ENCODE measurements at regions not wholly inside any gene's neighbourhood (a gene's known extent, or its start where the extent isn't known, plus 50 kb on each side); places are given as distances from the start of the nearest gene placed in this dataset.

DNA sequence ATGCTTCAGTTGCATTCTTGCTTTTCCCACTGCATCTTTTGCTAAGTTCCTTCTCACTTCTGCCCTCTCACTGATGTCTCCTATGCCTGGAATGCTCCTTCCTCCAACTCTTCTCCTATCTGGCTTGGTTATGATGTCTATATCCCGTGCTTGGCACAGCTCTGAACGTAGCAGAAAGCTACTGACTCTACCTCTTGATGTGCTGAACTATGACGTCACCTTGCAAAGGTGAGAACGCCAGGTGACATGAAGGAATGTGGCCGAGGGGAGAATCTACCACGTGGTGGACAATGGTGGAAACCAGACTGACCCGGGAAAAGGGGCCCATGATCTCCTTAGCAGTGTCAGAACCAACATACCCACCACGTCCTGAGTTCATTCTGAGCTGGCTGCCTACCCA is 209.7 kb downstream of the SH3BP4 start:
- DNase-seq: no peak
- 75 to 85% methylated on average over 8 of the region's 8 CpGs for WGBS, 2 donors

GRCh38 chr2:235162082-235162836 is 210.4 kb downstream of the SH3BP4 start:
- H3K9me3 ChIP-seq: no peaks in the 10 kb centered on the region
- H3K27me3 ChIP-seq: no peaks in the 10 kb centered on the region
- no peak overlapping the region for H3K27ac ChIP-seq
- intact Hi-C loops (cut with DNase I; ENCODE audit: low total_unique reads): no loop called here
- 70 to 77% methylated on average over 9 of the region's 9 CpGs for WGBS, 2 donors
- H3K36me3 ChIP-seq (ENCODE audit: low read depth, missing control alignments): no peaks in the 10 kb centered on the region
- TF ChIP-seq POLR2A (IDR thresholded peaks at IDR 0.05): no peak
- TF ChIP-seq, protein P1, sequence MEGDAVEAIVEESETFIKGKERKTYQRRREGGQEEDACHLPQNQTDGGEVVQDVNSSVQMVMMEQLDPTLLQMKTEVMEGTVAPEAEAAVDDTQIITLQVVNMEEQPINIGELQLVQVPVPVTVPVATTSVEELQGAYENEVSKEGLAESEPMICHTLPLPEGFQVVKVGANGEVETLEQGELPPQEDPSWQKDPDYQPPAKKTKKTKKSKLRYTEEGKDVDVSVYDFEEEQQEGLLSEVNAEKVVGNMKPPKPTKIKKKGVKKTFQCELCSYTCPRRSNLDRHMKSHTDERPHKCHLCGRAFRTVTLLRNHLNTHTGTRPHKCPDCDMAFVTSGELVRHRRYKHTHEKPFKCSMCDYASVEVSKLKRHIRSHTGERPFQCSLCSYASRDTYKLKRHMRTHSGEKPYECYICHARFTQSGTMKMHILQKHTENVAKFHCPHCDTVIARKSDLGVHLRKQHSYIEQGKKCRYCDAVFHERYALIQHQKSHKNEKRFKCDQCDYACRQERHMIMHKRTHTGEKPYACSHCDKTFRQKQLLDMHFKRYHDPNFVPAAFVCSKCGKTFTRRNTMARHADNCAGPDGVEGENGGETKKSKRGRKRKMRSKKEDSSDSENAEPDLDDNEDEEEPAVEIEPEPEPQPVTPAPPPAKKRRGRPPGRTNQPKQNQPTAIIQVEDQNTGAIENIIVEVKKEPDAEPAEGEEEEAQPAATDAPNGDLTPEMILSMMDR (IDR thresholded peaks at IDR 0.05): no peak
- H3K4me3 ChIP-seq: no peak overlapping the region
- peak; percentile 43 for DNase-seq
- no peaks in the 10 kb centered on the region for H3K4me1 ChIP-seq

More for the DNA sequence above, 209.7 kb downstream of the SH3BP4 start:
- intact Hi-C loops (cut with DNase I; ENCODE audit: low total_unique reads): no loop called here
- Histone ChIP-seq H3K4me3 (no peak overlapping the region), H3K4me1 (no peaks in the 10 kb centered on the region), H3K27me3 (no peaks in the 10 kb centered on the region), H3K27ac (no peak overlapping the region), H3K9me3 (no peaks in the 10 kb centered on the region), H3K36me3 (ENCODE audit: low read depth, missing control alignments) (no peaks in the 10 kb centered on the region)
- no peak for TF ChIP-seq POLR2A (IDR thresholded peaks at IDR 0.05)
- TF ChIP-seq, protein P1 (IDR thresholded peaks at IDR 0.05): no peak

DNA sequence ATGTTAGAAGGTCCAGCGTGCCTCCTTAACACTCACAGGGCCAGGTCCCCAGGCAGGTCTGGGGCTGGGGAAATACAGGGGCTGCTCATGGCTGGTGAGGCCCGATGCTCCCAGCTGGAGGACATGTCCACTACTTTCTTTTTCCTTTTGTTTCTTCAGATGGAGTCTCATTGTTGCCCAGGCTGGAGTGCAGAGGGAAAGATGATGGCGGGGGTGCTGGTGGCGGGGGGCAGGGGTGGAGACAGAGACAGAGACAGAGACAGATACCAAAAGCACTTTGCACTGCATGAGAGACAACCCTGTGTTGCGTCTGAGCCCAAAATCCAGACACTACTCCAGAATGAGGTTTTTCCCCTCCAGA is 211.0 kb downstream of the SH3BP4 start:
- intact Hi-C loops (cut with DNase I; ENCODE audit: low total_unique reads): no loop called here
- Histone ChIP-seq H3K4me1 (no peaks in the 10 kb centered on the region), H3K9me3 (no peaks in the 10 kb centered on the region), H3K4me3 (no peak overlapping the region), H3K36me3 (ENCODE audit: low read depth, missing control alignments) (no peaks in the 10 kb centered on the region), H3K27ac (no peak overlapping the region), H3K27me3 (no peaks in the 10 kb centered on the region)
- 76 to 85% methylated on average over 5 of the region's 5 CpGs for WGBS, 2 donors
- TF ChIP-seq POLR2A (IDR thresholded peaks at IDR 0.05): no peak
- TF ChIP-seq, protein P1 (IDR thresholded peaks at IDR 0.05): no peak
- no peak for DNase-seq

DNA sequence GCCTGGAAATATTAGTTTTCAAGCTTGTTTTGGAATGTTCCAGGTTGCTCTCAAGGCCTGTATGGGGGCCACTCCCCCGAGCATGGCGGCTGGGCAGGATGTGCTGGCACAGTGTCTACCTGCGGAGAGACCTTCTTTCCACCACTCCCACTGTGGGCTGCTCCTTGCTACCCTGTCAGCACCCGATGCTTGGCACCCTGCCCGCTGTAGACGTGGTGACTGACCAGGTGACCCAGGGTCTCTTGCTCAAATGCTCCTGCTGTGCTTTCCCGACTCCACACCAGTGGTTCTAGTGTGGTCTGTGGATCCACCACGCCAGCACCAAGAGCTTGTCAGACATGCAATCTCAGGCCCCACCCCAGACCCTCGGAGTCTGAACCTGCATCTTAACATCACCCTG is 213.3 kb downstream of the SH3BP4 start:
- intact Hi-C loops (cut with DNase I; ENCODE audit: low total_unique reads): no loop called here
- WGBS, 2 donors: 74 to 95% methylated on average over 5 to 9 of the region's 9 CpGs
- no peaks in the 10 kb centered on the region for H3K9me3 ChIP-seq
- H3K36me3 ChIP-seq (ENCODE audit: low read depth, missing control alignments): no peaks in the 10 kb centered on the region
- H3K27me3 ChIP-seq: no peaks in the 10 kb centered on the region
- no peak overlapping the region for H3K4me3 ChIP-seq
- H3K4me1 ChIP-seq: no peaks in the 10 kb centered on the region
- H3K27ac ChIP-seq: no peak overlapping the region
- DNase-seq: no peak
- no peak for TF ChIP-seq POLR2A (IDR thresholded peaks at IDR 0.05)
- TF ChIP-seq, protein P1 (IDR thresholded peaks at IDR 0.05): no peak

DNA sequence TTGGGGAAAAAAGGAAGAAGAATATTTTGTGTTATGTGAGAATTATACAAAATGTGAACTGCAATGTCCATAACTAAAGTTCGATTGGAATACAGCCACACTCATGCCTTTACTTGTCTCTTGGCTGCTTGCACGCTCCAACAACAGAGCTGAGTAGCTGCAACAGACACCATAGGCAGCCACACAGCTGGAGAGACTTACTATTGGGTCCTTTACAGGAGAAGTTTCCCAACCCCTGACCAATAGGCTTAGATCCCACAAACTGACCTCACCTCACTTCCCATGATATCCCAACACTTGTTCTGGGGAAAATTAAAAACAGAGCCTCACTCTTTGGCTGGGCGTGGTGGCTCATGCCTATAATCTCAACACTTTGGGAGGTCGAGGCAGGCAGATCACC is 213.8 kb downstream of the SH3BP4 start:
- H3K4me3 ChIP-seq: no peak overlapping the region
- no peaks in the 10 kb centered on the region for H3K27me3 ChIP-seq
- DNase-seq: no peak
- H3K4me1 ChIP-seq: no peaks in the 10 kb centered on the region
- TF ChIP-seq, protein P1 (IDR thresholded peaks at IDR 0.05): no peak
- TF ChIP-seq POLR2A (IDR thresholded peaks at IDR 0.05): no peak
- no peaks in the 10 kb centered on the region for H3K9me3 ChIP-seq
- no peaks in the 10 kb centered on the region for H3K36me3 ChIP-seq (ENCODE audit: low read depth, missing control alignments)
- 83 to 89% methylated on average over 4 of the region's 4 CpGs for WGBS, 2 donors
- H3K27ac ChIP-seq: no peak overlapping the region
- intact Hi-C loops (cut with DNase I; ENCODE audit: low total_unique reads): no loop called here

Data from testis (tissue), 2 donors.